ENCODE measurements at regions not wholly inside any gene's neighbourhood (a gene's known extent, or its start where the extent isn't known, plus 50 kb on each side); places are given as distances from the start of the nearest gene placed in this dataset.

DNA sequence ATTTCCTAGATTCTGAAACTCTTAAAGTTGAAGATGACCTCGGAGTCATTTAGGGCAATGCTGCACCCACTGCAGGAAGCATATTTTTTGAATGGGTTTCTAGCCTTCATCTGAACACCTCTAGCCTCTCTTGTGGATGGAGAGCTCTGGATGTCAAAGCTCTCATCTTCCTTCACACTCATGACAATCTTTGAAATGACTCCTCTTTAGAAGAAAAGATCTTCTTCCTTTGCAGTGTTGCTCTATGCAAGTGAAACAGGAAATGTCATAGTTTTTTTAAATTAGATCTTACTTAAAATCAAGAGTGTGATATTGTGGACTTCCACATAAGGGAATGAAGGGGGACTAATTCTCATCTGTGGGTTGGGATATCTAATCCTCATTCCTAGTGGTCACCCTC, 86.3 kb upstream of the GRIP1 start:
- no peaks in the 10 kb centered on the region for H4K20me1 ChIP-seq (replicated peaks; ENCODE audit: control insufficient read depth, insufficient read depth, low read length)
- TF ChIP-seq EHMT2 (IDR thresholded peaks at IDR 0.05) = no peak
- TF ChIP-seq, protein P1, sequence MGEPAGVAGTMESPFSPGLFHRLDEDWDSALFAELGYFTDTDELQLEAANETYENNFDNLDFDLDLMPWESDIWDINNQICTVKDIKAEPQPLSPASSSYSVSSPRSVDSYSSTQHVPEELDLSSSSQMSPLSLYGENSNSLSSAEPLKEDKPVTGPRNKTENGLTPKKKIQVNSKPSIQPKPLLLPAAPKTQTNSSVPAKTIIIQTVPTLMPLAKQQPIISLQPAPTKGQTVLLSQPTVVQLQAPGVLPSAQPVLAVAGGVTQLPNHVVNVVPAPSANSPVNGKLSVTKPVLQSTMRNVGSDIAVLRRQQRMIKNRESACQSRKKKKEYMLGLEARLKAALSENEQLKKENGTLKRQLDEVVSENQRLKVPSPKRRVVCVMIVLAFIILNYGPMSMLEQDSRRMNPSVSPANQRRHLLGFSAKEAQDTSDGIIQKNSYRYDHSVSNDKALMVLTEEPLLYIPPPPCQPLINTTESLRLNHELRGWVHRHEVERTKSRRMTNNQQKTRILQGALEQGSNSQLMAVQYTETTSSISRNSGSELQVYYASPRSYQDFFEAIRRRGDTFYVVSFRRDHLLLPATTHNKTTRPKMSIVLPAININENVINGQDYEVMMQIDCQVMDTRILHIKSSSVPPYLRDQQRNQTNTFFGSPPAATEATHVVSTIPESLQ (CRISPR knock-in tag; IDR thresholded peaks at IDR 0.05) = no peak
- no peak for TF ChIP-seq ZNF239 (CRISPR knock-in tag; IDR thresholded peaks at IDR 0.05)
- no peak for TF ChIP-seq SRF (CRISPR knock-in tag; IDR thresholded peaks at IDR 0.05)
- TF ChIP-seq ZNF445 (CRISPR knock-in tag; IDR thresholded peaks at IDR 0.05; ENCODE audit: low read depth) = no peak
- no peak for TF ChIP-seq ZNF143 (CRISPR knock-in tag; IDR thresholded peaks at IDR 0.05)
- TF ChIP-seq HDAC8 (tag; IDR thresholded peaks at IDR 0.05) = no peak
- TF ChIP-seq, protein P2, sequence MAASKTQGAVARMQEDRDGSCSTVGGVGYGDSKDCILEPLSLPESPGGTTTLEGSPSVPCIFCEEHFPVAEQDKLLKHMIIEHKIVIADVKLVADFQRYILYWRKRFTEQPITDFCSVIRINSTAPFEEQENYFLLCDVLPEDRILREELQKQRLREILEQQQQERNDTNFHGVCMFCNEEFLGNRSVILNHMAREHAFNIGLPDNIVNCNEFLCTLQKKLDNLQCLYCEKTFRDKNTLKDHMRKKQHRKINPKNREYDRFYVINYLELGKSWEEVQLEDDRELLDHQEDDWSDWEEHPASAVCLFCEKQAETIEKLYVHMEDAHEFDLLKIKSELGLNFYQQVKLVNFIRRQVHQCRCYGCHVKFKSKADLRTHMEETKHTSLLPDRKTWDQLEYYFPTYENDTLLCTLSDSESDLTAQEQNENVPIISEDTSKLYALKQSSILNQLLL (CRISPR knock-in tag; IDR thresholded peaks at IDR 0.05; ENCODE audit: borderline replicate concordance) = no peak
- no peak for TF ChIP-seq RBBP5 (IDR thresholded peaks at IDR 0.05; ENCODE audit: borderline replicate concordance, insufficient read depth, low read length, poor library complexity, severe bottlenecking)
- TF ChIP-seq JUNB (CRISPR knock-in tag; conservative IDR thresholded peaks at IDR 0.05) = no peak
- TF ChIP-seq, protein P3, sequence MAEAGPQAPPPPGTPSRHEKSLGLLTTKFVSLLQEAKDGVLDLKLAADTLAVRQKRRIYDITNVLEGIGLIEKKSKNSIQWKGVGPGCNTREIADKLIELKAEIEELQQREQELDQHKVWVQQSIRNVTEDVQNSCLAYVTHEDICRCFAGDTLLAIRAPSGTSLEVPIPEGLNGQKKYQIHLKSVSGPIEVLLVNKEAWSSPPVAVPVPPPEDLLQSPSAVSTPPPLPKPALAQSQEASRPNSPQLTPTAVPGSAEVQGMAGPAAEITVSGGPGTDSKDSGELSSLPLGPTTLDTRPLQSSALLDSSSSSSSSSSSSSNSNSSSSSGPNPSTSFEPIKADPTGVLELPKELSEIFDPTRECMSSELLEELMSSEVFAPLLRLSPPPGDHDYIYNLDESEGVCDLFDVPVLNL (CRISPR knock-in tag; IDR thresholded peaks at IDR 0.05; ENCODE audit: low read depth) = no peak
- TF ChIP-seq ZC3H8 (IDR thresholded peaks at IDR 0.05) = no peak
- no peaks in the 10 kb centered on the region for H3K36me3 ChIP-seq (ENCODE audit: control insufficient read depth, insufficient read depth, low read length)
- 0% methylated on average over 1 of the region's 1 CpG for WGBS (ENCODE audit: insufficient coverage, low coverage, missing lambda C conversion rate)
- H3K4me1 ChIP-seq (replicated peaks in 1 of 2; ENCODE audit: control insufficient read depth in 2 of 2, insufficient read depth in 2 of 2, low read length in 2 of 2) = no peaks in the 10 kb centered on the region
- DNase-seq (ENCODE audit: extremely low read depth in 1 of 4, low spot score in 3 of 4) (no peak), FAIRE-seq (no peak), ATAC-seq (no peak)
- no peaks in the 10 kb centered on the region for H3K9me3 ChIP-seq (replicated peaks; ENCODE audit: control insufficient read depth, insufficient read depth, low read depth, low read length)
- H2AFZ ChIP-seq (ENCODE audit: low read depth, low read length) = no peak overlapping the region
- CTCF ChIA-PET (ENCODE audit: low intra/inter-chr PET ratio) = no interaction called here
- BruUV-seq (replicated peaks) = no TSS peak
- H3K9ac ChIP-seq (ENCODE audit: insufficient read depth in 1 of 2, low read depth in 2 of 2, low read length in 2 of 2) = no peak overlapping the region
- H3K4me3 ChIP-seq = no peak overlapping the region
- no peak overlapping the region for H3K4me2 ChIP-seq (ENCODE audit: insufficient read depth, low read length)
- in situ Hi-C loops (cut with MboI) = no loop called here
- no peaks in the 10 kb centered on the region for H3K27me3 ChIP-seq (ENCODE audit: control insufficient read depth in 2 of 2, insufficient read depth in 2 of 2, low read length in 2 of 2)
- H3K9me1 ChIP-seq (ENCODE audit: control insufficient read depth, insufficient read depth, low read length) = no peaks in the 10 kb centered on the region
- POLR2A ChIA-PET = no interaction called here
- H3K27ac ChIP-seq (ENCODE audit: extremely low read depth, low read depth, low read length) = no peak overlapping the region
- H3K79me2 ChIP-seq (ENCODE audit: control insufficient read depth, insufficient read depth, low read length) = no peaks in the 10 kb centered on the region
- intact Hi-C loops (cut with micrococcal nuclease) = no loop called here

Data from K562 (cell line).